Activated T-cell treated with anti-CD3 and anti-CD28 coated beads for 24 hours (primary cell): ENCODE measurements at regions not wholly inside any gene's neighbourhood (a gene's known extent, or its start where the extent isn't known, plus 50 kb on each side); places are given as distances from the start of the nearest gene placed in this dataset.

ENCODE experiments used
- DNase-seq: peaks from one replicate; pipeline ENCODE4 v3.0.0-alpha.2; 2020; ENCODE audit warnings: low read depth

DNA sequence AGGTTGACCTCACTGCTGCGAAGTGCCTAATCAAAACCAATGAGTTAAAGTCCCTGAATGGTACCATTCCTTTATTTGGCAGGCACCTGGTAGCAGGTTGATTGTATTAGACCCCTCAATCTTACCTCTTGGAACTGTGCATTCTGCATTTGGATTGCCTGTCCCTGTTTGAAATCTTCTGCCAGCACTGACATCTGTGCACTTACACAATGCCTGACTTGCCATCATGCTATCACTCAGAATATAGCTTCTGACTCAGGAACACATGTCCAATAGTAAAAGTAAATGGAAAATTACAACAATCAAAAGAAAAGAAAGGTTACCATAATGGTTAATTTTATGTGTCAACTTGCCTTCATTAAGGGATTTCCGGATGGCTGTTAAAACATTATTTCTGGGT is 366.0 kb upstream of the PDGFD start:
- DNase-seq: no peak

DNA sequence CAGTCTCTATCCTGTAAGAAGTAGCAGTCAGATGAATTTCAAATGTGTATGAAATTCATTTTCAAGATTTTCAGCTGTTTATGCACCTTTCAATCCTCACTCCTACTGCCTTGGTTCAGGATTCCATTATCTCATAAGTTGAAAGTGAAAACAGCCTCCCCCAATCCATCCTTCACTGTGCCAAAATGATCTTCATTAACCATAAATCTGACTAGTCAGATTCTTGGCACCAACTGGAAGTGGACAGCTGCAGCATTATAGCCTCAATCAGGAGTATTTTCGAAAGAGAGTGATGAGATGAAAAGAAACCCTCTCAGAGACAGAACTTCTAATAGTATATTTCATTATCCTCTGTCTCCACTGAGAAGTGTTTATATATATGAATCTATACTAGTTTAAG is 365.3 kb upstream of the PDGFD start:
- no peak for DNase-seq

DNA sequence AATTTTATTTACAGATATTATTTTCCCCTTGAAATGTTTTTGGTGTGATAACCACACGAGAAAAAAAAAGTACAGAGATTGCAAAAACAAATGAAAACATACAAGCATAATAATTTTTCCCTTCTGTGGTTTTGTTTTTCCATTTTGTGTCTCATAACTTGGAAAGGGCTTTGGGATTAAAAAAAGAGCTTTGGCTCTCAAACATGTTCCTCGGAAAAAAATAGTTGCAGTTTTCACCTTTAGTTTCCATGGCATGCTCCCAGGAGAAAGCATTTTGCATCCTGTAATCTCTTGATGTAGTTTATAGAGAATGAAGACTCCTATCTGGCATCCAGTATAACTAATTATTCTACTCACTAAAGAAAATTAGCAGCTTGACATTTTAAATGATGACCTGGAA is 362.1 kb upstream of the PDGFD start:
- no peak for DNase-seq

DNA sequence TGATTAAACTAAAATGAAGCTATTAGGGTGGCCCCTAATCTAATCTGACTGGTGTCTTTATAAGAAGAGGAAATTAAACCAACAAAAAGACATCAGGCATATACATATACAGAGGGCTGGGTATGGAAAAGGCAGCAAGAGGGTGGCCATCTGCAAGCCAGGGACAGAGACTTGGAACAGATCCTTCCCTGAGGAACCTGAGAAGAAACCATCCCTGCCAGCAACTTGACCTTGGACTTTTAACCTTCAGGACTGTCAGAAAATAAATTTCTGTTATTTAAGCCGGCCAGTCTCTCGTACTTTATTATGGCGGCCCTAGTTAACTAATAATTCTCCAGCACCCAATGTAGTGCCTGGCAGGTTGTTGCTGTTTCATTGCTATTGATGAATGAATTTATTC is 361.5 kb upstream of the PDGFD start:
- no peak for DNase-seq

DNA sequence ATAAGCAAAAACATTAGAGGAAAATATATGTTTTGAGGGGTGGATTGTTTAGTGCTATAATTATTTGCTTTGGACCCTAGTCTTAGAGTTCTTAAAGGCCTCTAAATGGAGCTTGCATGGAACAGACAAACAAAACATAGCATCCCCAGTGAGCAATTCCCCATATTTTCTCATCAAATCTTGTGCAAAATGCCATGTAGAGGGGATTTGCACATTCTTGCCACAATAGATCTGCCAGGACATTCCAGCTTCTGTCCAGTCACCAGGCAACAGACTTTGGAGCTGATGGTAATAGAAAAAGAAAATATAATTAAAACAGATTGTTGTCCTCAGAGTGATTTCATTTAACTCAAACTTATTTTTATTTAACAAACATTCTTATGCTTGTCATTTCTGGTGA is 360.3 kb upstream of the PDGFD start:
- DNase-seq: no peak

DNA sequence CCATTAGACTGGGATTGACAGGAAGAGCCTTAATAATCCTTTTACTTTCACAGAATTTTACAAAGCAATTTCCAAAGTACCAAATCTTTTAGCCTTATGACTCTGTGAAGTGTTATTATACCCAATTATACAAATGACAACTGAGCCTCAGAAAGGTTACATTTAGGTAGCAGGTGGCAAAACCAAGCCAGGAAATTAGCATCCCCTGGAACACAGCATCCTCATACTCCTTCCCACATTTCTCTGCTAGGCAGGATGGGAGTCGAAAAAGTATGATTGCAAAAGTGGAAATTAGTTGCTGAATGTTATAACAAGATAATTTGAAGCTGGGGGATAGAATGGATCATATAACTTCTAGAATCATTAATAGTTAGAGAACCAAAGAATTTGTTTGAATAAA is 359.7 kb upstream of the PDGFD start:
- DNase-seq: no peak

DNA sequence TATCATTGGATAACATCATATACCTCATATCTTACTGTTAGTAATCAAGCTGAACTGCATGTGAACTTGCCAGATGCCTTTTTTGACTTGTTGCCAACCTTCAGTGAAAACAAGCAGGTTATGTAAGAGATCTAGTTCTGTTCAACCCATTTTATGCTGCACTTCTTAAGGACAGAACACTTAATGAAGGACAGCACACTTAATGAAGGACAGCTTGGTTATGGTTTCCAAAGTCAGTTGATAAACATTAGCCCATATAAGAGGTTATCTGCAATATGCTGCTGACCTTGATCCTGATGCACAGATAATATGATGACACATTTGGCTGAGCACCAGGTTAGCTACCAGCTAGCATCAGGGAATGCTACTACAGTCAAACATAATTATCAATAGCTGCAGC is 358.7 kb upstream of the PDGFD start:
- DNase-seq: no peak

DNA sequence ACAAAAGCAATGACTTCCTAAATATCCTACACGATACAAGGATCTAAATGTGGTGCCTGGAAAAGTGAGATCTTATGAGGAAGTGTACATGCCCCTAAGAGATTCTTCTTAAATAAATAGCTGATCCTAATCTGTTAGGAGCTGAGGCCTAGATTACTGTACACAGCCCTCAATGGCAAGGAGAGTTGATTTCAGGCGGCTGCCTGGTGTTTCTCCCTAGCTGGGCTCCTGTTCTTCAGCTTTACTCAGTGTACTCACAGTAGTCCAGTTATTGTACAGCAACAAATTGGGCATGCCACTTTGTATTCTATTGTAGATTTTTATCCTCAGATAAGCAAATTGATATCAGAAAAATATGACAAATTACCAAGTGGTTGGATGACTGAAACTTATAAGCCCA is 358.2 kb upstream of the PDGFD start:
- no peak for DNase-seq

DNA sequence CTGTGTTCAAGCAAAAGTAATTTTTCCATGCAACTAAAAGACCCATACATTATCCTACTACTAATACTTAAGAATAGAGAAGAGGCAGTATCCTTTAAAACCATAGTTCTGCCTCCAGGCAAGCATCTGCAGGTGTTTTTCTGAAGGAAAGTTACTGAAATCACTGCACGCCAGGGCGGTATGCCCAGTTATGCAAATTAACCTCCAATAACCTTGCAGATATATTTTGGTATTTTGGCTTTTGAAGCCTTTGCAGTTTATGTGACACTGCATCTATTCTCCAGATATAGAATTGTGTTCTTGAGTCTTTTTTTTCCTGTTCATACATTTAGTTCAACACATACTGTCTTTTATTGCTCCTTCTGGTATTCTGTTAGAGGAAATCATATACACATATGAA is 346.2 kb upstream of the PDGFD start:
- no peak for DNase-seq

DNA sequence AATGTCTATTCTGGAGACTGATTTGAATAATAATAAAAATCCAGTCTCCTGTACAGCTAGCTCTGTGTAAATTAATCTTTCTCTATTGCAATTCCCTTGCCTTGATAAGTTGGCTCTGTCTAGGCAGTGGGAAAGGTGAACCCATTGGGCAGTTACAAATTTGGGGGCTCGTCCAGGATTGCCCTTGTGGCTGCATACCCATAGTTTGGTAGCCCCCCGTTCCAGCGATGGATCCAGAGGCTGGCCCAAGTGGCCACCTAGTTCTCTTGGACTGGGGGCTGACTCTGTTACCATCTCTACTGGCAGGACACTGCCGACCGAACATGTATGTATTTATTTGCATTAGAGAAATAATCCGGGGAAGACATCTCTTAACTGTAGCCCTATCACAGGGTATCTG is 326.2 kb upstream of the PDGFD start:
- no peak for DNase-seq

DNA sequence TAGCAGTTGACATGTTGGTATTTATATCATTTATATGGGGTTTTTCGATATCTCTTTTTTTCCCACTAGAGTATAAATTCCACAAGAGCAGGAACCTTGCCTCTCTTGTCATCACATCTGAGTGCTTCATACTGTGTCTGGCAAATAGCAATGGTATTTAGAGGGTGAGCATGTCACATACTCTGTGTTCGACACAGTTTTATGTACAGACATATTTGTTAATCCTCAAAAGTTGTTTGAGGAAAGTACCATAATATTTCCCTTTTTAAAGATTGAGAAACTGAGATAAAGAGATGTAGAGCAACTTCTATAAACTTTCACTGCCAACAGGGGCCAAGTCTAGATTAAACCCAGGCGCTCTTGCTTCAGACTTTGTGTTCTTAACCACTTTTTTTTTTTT is 324.6 kb upstream of the PDGFD start:
- DNase-seq: no peak

DNA sequence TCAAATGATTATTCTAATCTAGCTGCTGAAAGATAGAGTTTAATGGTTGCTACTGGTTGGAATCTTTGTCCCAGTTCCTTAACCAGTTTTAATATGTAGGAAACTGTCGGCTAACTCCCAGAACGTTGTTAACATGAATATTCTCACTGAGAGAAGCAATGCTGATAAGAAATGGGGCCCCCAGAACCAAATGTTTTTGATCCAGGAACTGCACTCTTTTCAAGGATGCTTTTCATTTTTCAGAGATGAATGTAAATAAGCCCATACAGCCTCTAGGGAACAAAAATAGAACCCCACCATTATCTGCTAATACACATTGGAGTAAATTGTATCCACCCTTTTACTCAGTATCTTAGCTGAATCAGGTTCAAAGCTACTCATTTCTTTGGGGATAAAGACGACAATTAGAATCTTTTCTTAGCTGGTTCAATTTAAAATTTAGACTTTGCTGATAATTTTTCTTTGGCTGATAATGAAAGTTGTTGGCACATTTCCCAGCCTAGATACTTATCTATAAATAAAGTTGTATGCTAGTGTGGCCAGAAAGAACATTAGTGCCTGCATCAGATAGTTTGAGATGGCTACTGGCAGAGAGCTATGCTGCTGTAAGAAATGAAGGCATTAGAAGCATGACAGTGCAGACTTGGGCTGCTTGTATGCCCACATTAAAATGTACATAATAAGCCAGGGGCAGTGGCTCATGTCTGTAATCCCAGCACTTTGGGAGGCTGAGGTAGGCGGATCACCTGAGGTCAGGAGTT is 323.3 kb upstream of the PDGFD start:
- DNase-seq: no peak

DNA sequence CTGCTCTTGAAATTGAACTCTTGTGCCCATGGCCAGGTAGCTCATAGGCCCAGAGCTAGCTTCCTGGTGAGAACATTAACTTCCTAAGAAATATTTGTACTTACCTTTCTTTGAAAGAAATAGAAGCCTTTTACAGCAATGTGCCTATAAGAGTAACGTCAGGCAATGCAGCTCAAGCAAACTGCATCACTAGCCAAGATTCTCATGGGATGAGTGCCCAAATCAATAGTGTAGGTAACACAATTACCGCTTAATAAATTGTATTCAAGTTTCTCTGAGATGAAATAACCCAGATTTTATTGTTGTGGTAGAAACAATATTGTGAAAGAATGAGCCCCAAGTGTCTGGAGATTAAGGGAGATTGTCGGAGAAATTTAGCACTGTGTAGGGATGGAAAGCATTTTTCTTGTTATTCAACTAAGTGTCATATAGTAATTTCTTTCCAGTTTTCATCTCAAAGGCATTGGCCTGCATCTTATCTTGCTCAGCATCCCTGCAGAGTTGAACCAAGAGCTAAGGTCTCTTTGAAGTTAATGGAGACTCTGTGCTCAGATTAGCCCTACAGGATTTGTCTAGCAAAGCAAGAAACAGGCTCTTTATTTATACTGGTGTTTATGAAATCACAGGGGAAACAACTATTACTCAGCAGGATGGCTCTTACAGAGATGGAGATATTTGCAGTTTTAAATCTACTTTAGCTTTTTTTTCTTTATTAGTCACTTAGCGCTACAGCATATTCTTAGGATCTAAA is 321.0 kb upstream of the PDGFD start:
- DNase-seq: no peak

DNA sequence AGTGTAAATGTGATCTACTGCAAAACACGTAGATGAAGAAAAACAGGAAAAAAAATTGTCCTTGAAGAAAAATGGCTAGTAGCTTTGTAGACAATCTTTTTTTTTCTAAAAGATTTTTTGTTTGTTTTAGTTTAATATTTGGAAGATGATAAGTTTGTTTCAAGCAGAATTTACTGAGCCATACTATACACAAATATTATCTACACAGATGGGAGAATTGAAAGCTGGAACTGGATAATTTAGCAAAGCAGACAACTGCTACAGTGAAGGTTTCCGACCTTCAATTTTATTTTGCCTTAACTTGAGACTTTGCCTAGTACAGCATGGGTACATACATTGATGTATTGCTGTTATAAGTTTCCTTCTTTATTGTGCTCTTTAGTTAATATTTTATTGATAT is 313.0 kb upstream of the PDGFD start:
- no peak for DNase-seq

DNA sequence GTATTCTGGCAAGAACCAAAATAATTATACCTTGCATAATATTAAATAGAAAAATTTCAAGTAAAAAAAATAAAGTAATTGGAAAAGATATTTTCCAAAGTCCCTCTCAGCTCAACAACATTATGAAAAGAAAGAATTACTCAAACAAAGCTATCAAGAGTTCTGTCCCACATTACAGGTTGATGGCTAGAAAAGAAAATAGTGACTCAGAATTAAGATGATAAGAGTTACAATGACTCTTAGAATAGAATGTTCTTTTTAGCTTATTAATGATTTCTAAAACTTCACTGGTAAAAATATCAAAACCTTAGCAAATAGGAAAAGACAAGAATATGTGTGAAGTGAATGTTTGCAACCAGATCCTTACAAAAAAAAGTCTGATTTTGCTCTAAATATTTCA is 312.5 kb upstream of the PDGFD start:
- no peak for DNase-seq

DNA sequence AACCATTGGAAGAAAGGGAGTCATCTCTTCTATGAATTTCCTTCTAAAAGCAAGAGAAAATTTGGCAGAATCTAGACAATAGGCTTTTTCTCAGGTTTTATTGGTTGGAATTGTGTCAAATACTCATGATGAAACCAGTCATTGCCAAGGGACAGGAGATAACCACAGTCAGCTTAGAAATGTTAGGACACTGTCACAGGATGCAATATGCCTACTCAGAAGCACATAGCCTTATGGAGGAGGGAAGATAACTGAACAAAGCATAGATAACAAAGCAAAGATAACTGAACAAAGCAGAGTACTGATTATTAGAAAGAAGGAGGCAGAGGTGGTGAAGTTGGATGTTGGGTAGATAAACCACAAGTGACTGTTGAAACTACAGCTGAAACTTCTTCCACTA is 303.5 kb upstream of the PDGFD start:
- DNase-seq: no peak

DNA sequence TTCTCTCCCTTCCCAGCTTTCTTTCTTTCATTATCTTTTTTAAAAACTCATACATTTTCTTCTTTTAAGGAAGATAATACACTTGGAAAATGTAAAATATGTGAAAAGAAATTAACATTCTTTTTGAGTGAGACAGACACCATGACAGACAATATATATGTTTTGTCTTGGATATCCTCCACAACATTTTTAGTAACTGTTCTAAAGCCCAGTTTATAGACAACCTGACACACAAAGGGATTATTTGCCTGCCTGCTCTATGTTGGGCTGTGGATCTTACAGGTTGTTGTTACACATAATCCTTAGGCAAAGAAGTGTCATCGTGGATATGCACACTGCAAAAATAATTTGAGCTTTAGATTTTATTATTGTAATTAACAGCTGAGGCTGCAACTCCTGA is 301.4 kb upstream of the PDGFD start:
- no peak for DNase-seq

DNA sequence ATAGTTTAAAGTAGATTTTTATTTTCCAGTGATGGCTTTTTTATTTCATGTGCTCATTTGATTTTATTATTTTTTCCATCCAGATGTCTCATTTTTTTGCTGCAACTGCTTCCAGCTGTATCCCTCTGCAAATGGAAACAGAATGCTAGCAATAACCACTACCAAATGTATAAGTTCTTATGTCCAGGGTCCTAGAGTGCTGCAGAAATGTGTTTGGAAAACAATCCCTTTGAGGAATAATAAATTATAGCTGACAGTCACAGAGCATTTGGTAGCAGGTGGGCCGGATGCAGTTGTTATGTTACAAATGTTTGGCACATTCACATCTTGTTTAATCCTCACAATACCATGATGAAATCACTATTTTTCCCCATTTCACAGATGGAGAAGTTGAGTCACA is 300.7 kb upstream of the PDGFD start:
- DNase-seq: no peak

DNA sequence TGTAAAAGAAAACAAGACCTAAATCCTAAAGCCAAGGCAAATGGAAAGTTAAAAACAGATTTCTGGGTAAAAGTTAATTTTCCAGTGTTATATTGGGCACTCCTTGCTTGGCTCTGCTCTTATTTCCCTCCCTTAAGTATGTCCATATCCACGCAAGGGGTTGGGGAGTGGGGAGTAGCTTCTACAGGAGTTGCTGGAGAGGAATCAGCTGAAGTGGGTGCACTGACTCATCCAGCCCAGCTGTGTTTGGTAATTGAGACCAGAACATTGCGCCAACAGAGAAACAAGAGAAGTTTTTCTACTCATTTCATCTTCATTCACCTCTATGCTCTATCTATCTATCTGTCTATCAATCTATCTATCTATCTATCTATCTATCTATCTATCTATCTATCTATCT is 298.4 kb upstream of the PDGFD start:
- DNase-seq: no peak

DNA sequence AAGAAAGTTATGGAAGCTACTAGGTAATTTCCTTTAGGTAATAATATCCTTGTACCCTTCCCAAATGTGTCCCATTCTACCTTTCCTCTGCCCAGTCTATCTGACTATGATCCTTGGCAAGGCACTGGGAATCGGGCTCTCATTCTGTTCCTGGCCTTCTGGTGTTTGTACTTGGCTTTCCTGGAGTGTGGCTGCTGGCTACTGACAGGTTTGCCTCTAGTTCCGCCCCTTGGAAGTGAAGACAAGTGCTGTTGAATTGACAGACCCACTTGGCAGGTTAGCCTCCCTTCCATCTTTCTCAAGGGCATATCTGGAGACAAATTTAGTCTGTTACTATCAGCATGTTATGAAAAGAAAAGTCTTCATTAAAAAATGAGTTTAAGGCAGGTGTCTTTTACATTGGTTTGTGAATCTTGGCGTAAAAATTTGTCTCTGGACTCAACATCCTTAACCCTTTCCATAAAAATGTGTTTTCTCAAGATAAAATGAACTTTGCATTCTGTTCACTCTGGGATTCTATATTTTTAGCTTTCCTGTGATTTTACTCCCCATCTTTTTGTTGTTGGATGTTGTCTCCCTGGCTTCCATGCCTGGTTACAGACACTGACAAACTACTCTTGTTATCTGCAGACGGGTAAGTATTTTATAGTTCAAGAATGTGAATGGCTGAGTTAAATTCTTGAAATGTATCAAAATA is 287.4 kb upstream of the PDGFD start:
- DNase-seq: no peak

DNA sequence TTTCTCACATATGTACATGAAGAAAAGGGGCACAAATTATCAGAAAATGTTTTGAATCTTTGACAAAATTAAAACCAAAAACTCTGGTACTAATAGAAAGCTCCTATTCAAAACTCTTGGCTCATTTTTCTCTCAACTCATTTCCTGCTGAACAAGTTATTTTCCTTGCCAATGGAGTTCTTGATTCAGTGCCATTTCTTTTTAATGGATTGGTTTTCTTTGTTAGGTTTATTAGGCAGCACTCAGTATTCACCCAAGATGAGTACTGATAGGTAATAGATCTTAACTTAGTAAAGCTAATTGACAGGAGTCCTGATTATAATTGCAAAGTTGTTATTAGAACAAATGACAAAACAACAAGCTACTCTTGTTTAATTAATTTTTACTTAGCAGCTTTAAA is 279.4 kb upstream of the PDGFD start:
- DNase-seq: no peak

DNA sequence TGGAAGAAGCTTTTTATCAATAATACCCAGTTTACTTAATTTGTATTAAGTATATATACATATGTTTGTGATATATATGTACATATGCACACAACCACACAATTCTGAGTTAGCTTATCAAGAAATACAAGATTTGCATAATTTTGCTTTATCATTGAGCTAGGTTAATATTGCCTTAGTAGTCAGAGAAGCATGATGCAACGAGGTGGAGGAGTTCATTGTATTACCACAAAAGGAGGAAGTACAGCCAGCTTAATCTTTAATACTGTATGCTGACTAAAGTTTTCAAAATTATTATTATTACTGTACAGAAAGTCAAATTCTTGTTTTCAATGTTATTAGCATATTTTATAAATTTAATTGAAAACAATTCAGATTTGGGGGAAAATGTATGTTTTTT is 278.4 kb upstream of the PDGFD start:
- DNase-seq: no peak

DNA sequence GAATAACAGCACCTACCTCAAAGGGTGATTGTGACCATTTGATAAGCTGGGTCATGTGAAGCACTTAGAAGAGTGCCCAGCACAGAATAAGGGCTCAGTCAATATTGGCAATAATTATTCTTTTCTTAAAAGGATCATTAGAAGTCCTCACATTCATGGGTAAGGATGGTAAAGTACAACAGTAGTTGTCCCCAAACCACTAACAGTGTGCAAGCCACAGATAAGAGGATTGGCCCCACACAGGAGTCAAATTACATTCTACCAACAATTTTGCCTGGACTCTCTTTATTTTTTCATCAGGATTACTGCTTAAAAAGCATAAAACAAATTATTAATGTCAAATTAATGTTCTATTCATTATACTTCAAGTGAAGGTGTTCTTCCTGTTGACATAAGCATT is 271.5 kb upstream of the PDGFD start:
- DNase-seq: no peak
